WI38 (cell line): ENCODE measurements at regions not wholly inside any gene's neighbourhood (a gene's known extent, or its start where the extent isn't known, plus 50 kb on each side); places are given as distances from the start of the nearest gene placed in this dataset.

Experiments used
- H3K4me3 ChIP-seq: 2 replicates; pipeline ENCODE4 v1.5.1; 2011; ENCODE audit warnings: low read depth, mild to moderate bottlenecking, control low read depth, low read length
- TF ChIP-seq, protein P1 (sequence below): IDR thresholded peaks from 2 replicates; pipeline ENCODE4 v1.5.1; 2012; ENCODE audit warnings: low read depth, mild to moderate bottlenecking, control low read depth, low read length

DNA sequence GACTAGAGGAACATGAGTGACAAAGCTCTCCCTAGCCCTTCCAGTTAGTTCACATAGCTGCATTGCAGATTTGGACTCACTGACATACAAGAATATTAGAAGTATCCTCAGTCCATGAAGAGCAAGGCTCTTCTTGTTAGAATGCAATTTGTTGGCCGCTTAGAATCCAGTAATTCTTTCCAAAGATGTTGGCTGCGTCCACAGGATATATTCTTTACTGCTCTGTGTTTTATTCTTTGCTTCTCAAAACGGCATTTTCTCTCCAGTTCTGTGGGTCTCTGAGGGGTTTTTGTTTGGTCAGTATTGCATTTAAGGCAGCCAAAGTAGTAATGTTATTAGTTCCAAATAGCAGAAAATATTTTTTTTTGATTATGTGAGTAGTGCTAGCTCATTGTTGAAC lies 588.6 kb downstream of the DNAJB9 start:
- no peak overlapping the region for H3K4me3 ChIP-seq
- TF ChIP-seq, protein P1, sequence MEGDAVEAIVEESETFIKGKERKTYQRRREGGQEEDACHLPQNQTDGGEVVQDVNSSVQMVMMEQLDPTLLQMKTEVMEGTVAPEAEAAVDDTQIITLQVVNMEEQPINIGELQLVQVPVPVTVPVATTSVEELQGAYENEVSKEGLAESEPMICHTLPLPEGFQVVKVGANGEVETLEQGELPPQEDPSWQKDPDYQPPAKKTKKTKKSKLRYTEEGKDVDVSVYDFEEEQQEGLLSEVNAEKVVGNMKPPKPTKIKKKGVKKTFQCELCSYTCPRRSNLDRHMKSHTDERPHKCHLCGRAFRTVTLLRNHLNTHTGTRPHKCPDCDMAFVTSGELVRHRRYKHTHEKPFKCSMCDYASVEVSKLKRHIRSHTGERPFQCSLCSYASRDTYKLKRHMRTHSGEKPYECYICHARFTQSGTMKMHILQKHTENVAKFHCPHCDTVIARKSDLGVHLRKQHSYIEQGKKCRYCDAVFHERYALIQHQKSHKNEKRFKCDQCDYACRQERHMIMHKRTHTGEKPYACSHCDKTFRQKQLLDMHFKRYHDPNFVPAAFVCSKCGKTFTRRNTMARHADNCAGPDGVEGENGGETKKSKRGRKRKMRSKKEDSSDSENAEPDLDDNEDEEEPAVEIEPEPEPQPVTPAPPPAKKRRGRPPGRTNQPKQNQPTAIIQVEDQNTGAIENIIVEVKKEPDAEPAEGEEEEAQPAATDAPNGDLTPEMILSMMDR: no peak

DNA sequence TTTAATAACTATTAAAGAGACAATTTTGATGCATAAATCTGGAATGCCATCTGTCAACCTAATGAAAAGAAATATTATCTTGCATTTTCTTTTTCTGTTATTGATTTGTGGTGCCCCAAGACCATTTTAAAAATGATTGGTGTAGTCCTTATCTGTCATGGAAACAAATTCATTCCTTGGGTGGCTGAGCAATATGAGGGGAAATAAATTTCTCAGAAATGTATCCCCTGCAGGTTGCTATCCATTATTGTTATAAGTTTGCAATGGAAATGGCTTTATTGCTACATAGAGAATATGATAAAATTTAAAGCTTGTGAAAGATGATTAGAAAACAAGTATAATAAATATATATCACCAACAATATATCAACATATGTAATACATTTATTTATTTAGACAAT lies 607.0 kb downstream of the DNAJB9 start:
- H3K4me3 ChIP-seq: no peak overlapping the region
- TF ChIP-seq, protein P1: no peak

DNA sequence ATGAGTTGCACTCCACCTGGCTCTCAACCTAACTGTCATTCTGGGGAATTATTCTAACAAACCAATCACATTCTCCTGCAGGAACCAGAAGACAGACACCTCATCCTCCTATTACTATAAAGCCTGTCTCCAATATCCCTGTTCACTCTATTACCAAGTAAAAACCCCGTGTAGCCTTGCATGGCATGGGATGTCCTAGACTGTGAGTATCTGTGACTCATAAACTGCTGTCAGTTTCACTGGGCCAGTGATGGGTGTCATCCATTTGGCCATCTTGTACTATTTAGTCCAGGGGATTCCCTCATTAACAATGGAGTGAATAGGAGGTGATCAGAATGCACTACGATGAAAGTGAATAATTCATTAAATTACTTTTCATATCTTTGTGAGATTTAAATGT lies 608.7 kb downstream of the DNAJB9 start:
- TF ChIP-seq, protein P1: no peak

DNA sequence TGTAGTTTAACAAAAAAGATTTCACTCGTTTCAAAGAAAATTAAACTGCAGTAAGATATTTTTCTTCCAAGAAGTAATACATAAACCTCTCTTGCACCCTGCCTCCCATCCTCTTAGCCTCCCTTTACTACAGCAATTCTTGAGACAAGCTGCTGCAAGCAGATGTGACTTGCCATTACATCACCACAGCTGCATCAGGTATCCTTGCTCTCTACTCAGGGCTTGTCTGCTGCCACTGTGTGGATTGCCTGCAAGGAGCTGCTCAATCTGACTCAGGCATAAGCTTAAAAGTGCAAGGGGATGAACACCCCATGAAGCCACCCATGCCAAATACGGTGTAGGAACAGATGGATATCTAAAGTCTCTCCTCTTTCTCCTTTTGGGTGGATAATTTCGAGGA lies 609.9 kb downstream of the DNAJB9 start:
- no peak overlapping the region for H3K4me3 ChIP-seq
- TF ChIP-seq, protein P1: no peak

More for the DNA sequence above, 608.7 kb downstream of the DNAJB9 start:
- H3K4me3 ChIP-seq: no peak overlapping the region

DNA sequence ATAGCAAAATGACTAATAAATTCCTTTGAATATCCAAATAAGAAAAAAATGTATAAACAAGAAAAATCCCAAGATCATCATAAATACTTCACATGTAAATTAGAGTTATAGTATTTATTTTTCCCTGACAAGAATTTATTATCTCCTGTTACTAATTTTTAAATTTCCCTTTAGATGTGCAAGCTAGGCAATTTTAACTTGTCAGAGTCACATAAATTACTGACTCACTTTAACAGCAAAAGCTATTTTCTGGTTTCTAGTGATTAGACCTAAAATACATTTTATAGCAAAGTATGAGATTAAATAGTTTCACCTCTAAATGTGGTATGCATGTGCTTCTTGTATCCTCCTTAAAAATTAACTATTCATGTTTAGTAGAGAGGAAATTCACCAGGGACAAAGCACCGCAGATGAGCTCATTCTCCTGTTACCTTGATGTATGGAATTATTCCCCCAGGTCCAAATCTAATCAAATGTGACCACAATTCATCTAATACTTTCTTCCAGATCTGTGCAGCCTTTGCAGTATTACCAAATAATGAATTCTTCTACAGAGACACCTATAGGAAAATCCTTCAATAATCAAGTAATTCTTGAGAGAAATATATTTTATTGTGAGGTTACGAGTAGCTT lies 621.2 kb downstream of the DNAJB9 start:
- no peak overlapping the region for H3K4me3 ChIP-seq
- TF ChIP-seq, protein P1: no peak

DNA sequence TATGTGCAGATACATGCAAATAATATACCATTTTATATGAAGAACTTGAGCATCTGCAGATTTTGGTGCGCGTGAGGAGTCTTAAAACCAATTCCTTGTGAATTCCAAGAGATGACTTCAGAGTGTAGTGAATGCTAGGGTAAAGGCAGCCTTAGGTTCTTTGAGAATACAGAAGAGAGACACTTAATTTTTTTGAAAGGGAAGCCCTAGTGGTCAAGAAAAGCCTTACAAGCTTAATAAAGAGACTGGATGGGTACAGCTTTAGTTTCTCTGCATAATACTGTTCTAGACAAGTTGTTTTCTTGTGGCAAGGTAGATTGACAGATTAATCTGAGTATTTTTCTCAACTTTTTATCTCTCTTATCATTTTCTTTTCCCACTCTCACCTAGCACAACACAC lies 636.5 kb downstream of the DNAJB9 start:
- TF ChIP-seq, protein P1: no peak
- no peak overlapping the region for H3K4me3 ChIP-seq

DNA sequence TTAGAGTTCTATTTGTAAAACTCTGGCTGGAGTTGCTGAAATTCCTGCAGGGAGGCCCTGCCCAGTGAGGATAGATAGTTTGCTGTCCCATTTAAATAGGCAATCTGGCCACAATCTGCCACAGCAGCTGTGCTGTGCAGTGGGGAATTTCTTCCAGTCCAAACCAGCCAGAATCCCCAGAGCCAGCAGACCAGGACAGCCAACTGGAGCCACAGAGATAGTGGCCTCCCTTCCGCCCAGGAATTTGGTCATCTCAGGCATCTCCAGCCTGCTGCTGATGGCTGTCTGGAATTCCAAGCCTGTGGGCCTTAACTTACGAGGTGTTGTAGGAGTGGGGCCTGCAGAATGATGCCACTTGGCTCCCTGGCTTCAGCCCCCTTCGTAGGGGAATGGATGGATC lies 643.4 kb downstream of the DNAJB9 start:
- TF ChIP-seq, protein P1: no peak
- H3K4me3 ChIP-seq: no peak overlapping the region
